Astrocyte (in vitro differentiated cells and primary cell): ENCODE measurements at regions not wholly inside any gene's neighbourhood (a gene's known extent, or its start where the extent isn't known, plus 50 kb on each side); places are given as distances from the start of the nearest gene placed in this dataset.

Experiments used
- EZH2 ChIP-seq: IDR thresholded peaks from 2 replicates; pipeline ENCODE4 v1.6.1; 2012; ENCODE audit warnings: mild to moderate bottlenecking, low read length, inconsistent platforms; ENCODE audit not compliant: insufficient read depth
- TF ChIP-seq, protein P1 (sequence below): IDR thresholded peaks from 2 replicates; pipeline ENCODE4 v1.5.1; 2011; ENCODE audit warnings: low read depth, mild to moderate bottlenecking, inconsistent platforms, low read length, moderate library complexity; ENCODE audit not compliant: insufficient read depth

DNA sequence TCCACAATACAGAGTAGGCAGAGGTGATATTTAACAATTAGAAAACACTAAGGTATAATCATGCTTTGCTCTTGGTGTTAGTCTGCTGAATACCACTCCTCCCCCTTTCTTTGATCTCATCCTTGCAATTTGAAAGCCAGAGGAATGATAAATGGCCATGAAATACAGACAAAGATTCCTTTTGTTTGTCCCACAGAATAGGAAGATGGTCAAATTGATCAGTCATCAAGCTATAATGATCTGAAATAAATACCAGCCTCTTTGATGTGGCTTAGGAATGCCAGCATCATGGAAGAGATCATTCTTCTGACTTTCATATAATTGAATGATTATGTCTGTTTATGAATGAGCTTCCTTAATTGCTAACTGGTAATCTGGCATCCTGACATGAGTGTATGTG, 1541.7 kb upstream of the CDH8 start:
- TF ChIP-seq, protein P1, sequence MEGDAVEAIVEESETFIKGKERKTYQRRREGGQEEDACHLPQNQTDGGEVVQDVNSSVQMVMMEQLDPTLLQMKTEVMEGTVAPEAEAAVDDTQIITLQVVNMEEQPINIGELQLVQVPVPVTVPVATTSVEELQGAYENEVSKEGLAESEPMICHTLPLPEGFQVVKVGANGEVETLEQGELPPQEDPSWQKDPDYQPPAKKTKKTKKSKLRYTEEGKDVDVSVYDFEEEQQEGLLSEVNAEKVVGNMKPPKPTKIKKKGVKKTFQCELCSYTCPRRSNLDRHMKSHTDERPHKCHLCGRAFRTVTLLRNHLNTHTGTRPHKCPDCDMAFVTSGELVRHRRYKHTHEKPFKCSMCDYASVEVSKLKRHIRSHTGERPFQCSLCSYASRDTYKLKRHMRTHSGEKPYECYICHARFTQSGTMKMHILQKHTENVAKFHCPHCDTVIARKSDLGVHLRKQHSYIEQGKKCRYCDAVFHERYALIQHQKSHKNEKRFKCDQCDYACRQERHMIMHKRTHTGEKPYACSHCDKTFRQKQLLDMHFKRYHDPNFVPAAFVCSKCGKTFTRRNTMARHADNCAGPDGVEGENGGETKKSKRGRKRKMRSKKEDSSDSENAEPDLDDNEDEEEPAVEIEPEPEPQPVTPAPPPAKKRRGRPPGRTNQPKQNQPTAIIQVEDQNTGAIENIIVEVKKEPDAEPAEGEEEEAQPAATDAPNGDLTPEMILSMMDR, result no peak
- no peak for TF ChIP-seq EZH2
